ENCODE measurements at regions not wholly inside any gene's neighbourhood (a gene's known extent, or its start where the extent isn't known, plus 50 kb on each side); places are given as distances from the start of the nearest gene placed in this dataset.

GRCh38 chr3:22377421-22377820 lies 626.4 kb upstream of the ZNF385D start:
- TF ChIP-seq ZFX (IDR thresholded peaks at IDR 0.05; ENCODE audit: borderline replicate concordance) = no peak
- no peak for TF ChIP-seq CTCF (IDR thresholded peaks at IDR 0.05)

Data from 22Rv1 (cell line).